ENCODE measurements at regions not wholly inside any gene's neighbourhood (a gene's known extent, or its start where the extent isn't known, plus 50 kb on each side); places are given as distances from the start of the nearest gene placed in this dataset.

- TF ChIP-seq CTCF (IDR thresholded peaks at IDR 0.05) (no peak), POLR2A (IDR thresholded peaks at IDR 0.05) (no peak)
Observed at GRCh38 chr3:159904455-159904854, 84.2 kb upstream of the IL12A start.
